NT2/D1 (cell line): ENCODE measurements at regions not wholly inside any gene's neighbourhood (a gene's known extent, or its start where the extent isn't known, plus 50 kb on each side); places are given as distances from the start of the nearest gene placed in this dataset.
"Not testable (repeated sequence)": the region's sequence is repeated elsewhere in the genome, so short reads cannot be mapped to it uniquely, and the experiment has no call there.

Experiments used
- DNase-seq: peaks from one replicate; pipeline ENCODE4 v3.0.0-alpha.2; 2011; ENCODE audit warnings: low read depth, low spot score
- H3K27me3 ChIP-seq: 2 replicates; pipeline ENCODE4 v1.6.0; 2011; ENCODE audit warnings: mild to moderate bottlenecking; ENCODE audit not compliant: insufficient read length, insufficient read depth
- H3K36me3 ChIP-seq: 2 replicates; pipeline ENCODE4 v1.6.1; 2011; ENCODE audit warnings: mild to moderate bottlenecking, low read length, mixed read lengths; ENCODE audit not compliant: insufficient read depth, insufficient read length
- H3K4me1 ChIP-seq: 2 replicates; pipeline ENCODE4 v1.5.1; 2011; ENCODE audit not compliant: insufficient read depth, insufficient read length
- H3K4me3 ChIP-seq: 2 replicates; pipeline ENCODE4 v1.5.1; 2011; ENCODE audit warnings: low read depth; ENCODE audit not compliant: insufficient read length
- H3K9ac ChIP-seq: 2 replicates; pipeline ENCODE4 v1.6.0; 2011; ENCODE audit warnings: low read depth; ENCODE audit not compliant: insufficient read length
- H3K9me3 ChIP-seq: 2 replicates; pipeline ENCODE4 v1.5.1; 2011; ENCODE audit warnings: mild to moderate bottlenecking, low read length; ENCODE audit not compliant: insufficient read depth
- SUZ12 ChIP-seq: IDR thresholded peaks from 2 replicates; pipeline ENCODE4 v1.6.1; 2011; ENCODE audit not compliant: insufficient read length, insufficient read depth; ENCODE audit errors: extremely low read depth
- YY1 ChIP-seq: IDR thresholded peaks from 2 replicates; pipeline ENCODE4 v1.6.1; 2011; ENCODE audit not compliant: insufficient read length, insufficient read depth
- ZNF274 ChIP-seq: IDR thresholded peaks from 2 replicates; pipeline ENCODE4 v1.6.1; 2011; ENCODE audit warnings: mild to moderate bottlenecking, low read depth, low read length

GRCh38 chr9:94490465-94490864 is 64.4 kb upstream of the PCAT7 start:
- H3K4me3 ChIP-seq = no peak overlapping the region
- no peak for DNase-seq
- H3K27me3 ChIP-seq = no peaks in the 10 kb centered on the region
- H3K9ac ChIP-seq = no peak overlapping the region
- H3K9me3 ChIP-seq = no peaks in the 10 kb centered on the region
- H3K4me1 ChIP-seq = no peaks in the 10 kb centered on the region
- TF ChIP-seq ZNF274 (no peak), SUZ12 (no peak)
- H3K36me3 ChIP-seq = no peaks in the 10 kb centered on the region

GRCh38 chr9:94492125-94492524 is 62.8 kb upstream of the PCAT7 start:
- not testable (repeated sequence) for H3K9ac ChIP-seq, H3K27me3 ChIP-seq, H3K4me1 ChIP-seq, H3K9me3 ChIP-seq, H3K36me3 ChIP-seq, DNase-seq, H3K4me3 ChIP-seq

DNA sequence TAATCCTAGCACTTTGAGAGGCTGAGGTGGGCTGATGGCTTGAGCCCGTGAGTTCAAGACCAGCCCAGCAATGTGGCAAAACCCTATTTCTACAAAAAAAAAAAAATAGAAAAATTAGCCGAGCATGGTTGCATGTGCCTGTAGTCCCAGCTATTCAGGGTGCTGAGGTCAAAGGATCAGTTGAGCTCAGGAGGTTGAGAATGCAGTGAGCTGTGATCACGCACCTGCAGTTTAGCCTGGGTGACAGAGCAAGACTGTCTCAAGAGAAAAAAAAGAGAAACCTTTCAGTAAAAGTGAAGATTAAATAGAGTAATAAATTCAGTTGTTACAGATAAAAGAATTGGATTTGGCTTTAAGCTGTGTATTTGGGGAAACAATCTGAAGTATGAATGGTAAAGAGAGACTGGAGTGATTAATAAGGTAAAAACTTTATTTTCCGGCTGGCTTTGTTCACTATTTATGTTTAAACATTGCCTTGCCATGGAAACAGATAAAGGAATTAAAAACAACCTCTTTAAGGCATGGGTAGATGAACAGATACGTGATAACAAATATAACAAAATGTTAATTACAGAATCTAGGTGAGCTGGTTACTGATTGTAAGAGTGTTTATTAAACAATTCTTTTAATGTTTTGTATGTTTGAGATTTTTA is 56.0 kb upstream of the PCAT7 start:
- no peaks in the 10 kb centered on the region for H3K36me3 ChIP-seq
- H3K9ac ChIP-seq = no peak overlapping the region
- no peak overlapping the region for H3K4me3 ChIP-seq
- TF ChIP-seq ZNF274 (no peak), SUZ12 (no peak)
- no peak for DNase-seq
- no peaks in the 10 kb centered on the region for H3K4me1 ChIP-seq
- no peaks in the 10 kb centered on the region for H3K9me3 ChIP-seq
- no peaks in the 10 kb centered on the region for H3K27me3 ChIP-seq

DNA sequence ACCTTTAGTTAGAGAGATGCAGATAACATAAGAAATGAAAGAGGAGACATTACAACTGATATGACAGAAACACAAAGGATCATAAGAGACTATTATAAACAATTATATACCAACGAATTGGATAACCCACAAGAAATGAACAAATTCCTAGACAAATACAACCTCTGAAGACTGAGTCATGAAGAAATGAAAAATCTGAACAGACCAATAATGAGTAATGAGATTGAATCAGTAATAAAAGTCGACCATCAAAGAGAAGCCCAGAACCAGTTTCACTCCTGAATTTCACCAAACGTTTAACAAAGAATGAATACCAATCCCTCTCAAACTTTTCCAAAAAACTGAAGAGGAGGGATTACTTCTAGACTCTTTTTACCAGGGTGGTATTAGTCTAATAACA is 50.5 kb upstream of the PCAT7 start:
- Histone ChIP-seq H3K4me3 (no peak overlapping the region), H3K36me3 (no peaks in the 10 kb centered on the region), H3K27me3 (no peaks in the 10 kb centered on the region), H3K9ac (no peak overlapping the region), H3K9me3 (no peaks in the 10 kb centered on the region), H3K4me1 (no peaks in the 10 kb centered on the region)
- no peak for DNase-seq
- no peak for TF ChIP-seq YY1
- TF ChIP-seq ZNF274 = no peak
- no peak for TF ChIP-seq SUZ12
